ENCODE measurements at regions not wholly inside any gene's neighbourhood (a gene's known extent, or its start where the extent isn't known, plus 50 kb on each side); places are given as distances from the start of the nearest gene placed in this dataset.

- TF ChIP-seq CTCF (IDR thresholded peaks at IDR 0.05): no peak
- TF ChIP-seq POLR2A (IDR thresholded peaks at IDR 0.05): no peak
Measured at GRCh38 chr4:160375772-160376452, 1273.0 kb downstream of the RAPGEF2 start.

All from upper lobe of left lung (tissue), 4 donors.